Right atrium auricular region (tissue), 2 donors: ENCODE measurements at regions not wholly inside any gene's neighbourhood (a gene's known extent, or its start where the extent isn't known, plus 50 kb on each side); places are given as distances from the start of the nearest gene placed in this dataset.

ENCODE experiments used
- DNase-seq: peaks from one replicate; pipeline ENCODE4 v3.0.0-alpha.2; 2019; ENCODE audit warnings: low spot score
- H3K27ac ChIP-seq, 2 donors: fragments of 200-600 bp; sonication (generic); 1 replicate in 1 of 2; 2 replicates in 1 of 2; pipeline ENCODE4 v1.5.1; 2016 to 2019
- H3K27me3 ChIP-seq, 2 donors: fragments of 200-600 bp; sonication (generic); one replicate each; pipeline versions ENCODE4 v1.5.1 to v1.6.0; 2017 to 2019
- H3K36me3 ChIP-seq: fragments of 200-600 bp; sonication (generic); one replicate; pipeline ENCODE4 v1.5.1; 2016
- H3K4me1 ChIP-seq, 2 donors: fragments of 200-600 bp; sonication (generic); one replicate each; pipeline versions ENCODE4 v1.5.1 to v1.6.0; 2017 to 2019
- H3K4me3 ChIP-seq, 2 donors: fragments of 200-600 bp; sonication (generic); 1 replicate in 1 of 2; 2 replicates in 1 of 2; pipeline ENCODE4 v1.5.1; 2017 to 2019; ENCODE audit warnings: mild to moderate bottlenecking in 1 of 2, moderate library complexity in 1 of 2
- H3K9me3 ChIP-seq, 2 donors: fragments of 200-600 bp; sonication (generic); one replicate each; pipeline ENCODE4 v1.5.1; 2019
- TF ChIP-seq, protein P1 (sequence below), 2 donors: fragments of 200-600 bp; sonication (generic); IDR thresholded peaks; one replicate each; pipeline ENCODE4 v1.5.1; 2019; ENCODE audit warnings: antibody characterized with exemption in 2 of 2

DNA sequence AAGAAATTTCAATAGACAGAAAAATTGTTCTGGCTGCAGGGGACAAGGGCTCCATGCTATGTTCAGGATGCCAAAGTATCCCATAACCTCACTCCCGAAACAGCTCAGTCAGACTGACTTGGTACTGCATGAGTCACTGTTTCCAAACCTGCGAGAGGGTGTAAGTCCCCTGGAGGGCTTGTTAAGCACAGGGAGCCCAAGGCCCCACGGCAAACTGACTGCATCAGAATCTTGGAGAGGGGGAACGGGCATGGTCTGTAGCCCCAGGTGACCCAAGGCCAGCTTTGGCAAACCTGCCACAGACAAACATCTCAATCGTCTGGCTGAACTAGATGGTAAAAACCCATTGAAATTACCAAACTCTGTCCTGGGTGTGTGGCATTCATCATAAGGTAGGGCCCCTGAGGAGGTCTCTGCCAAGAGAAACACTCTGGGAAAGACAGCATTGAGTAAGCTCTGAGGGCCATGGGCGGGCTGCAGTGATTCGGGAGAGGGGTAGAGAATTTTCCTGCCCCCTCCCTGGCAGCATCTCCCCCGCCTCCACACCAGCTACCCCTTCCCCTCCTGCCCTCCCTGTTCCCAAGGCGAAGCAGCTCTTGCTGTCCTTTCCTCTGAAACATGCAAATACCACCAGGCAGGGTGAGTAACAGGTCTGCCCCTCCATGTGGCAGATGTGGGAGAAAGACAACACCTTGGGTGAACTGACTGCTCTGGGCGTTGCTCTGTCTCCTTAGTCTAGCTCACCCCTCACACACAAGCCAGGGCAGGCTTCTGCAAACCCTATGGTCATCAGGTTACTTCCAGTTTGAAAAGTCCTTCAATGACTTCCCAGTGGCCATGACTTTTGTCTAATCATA lies 274.7 kb upstream of the SIX2 start:
- H3K4me1 ChIP-seq: no peaks in the 10 kb centered on the region
- H3K4me3 ChIP-seq: no peak overlapping the region
- no peak overlapping the region for H3K27ac ChIP-seq
- H3K9me3 ChIP-seq: no peaks in the 10 kb centered on the region
- no peaks in the 10 kb centered on the region for H3K27me3 ChIP-seq
- TF ChIP-seq, protein P1, sequence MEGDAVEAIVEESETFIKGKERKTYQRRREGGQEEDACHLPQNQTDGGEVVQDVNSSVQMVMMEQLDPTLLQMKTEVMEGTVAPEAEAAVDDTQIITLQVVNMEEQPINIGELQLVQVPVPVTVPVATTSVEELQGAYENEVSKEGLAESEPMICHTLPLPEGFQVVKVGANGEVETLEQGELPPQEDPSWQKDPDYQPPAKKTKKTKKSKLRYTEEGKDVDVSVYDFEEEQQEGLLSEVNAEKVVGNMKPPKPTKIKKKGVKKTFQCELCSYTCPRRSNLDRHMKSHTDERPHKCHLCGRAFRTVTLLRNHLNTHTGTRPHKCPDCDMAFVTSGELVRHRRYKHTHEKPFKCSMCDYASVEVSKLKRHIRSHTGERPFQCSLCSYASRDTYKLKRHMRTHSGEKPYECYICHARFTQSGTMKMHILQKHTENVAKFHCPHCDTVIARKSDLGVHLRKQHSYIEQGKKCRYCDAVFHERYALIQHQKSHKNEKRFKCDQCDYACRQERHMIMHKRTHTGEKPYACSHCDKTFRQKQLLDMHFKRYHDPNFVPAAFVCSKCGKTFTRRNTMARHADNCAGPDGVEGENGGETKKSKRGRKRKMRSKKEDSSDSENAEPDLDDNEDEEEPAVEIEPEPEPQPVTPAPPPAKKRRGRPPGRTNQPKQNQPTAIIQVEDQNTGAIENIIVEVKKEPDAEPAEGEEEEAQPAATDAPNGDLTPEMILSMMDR (IDR thresholded peaks at IDR 0.05): no peak
- no peaks in the 10 kb centered on the region for H3K36me3 ChIP-seq
- no peak for DNase-seq

- H3K9me3 ChIP-seq: no peaks in the 10 kb centered on the region
- no peak for DNase-seq
- no peaks in the 10 kb centered on the region for H3K36me3 ChIP-seq
- TF ChIP-seq, protein P1 (IDR thresholded peaks at IDR 0.05): no peak
- H3K4me3 ChIP-seq: no peak overlapping the region
- no peaks in the 10 kb centered on the region for H3K4me1 ChIP-seq
- H3K27ac ChIP-seq: no peak overlapping the region
- H3K27me3 ChIP-seq: no peaks in the 10 kb centered on the region
These were observed 273.4 kb upstream of the SIX2 start for GRCh38 chr2:45282646-45283045.

DNA sequence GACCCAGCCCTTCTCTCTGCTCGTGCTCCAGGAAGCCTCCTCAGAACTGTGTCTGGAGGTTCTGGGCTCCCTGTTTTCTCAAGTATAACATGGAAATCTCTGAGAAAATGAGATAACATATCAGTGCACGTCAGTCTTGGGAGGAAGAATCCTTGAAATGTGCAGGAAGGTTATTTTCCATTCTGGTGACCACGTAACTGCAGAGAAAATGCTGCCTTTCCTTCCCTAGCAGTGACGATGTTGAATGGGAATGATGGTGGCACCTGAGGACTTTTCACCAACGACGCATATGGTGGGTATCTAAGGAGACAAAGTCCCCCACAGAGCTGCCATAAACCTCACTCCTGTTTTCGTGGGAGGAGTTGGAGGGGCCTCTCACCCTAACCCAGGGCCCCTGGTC lies 272.1 kb upstream of the SIX2 start:
- H3K27me3 ChIP-seq: no peaks in the 10 kb centered on the region
- TF ChIP-seq, protein P1 (IDR thresholded peaks at IDR 0.05): no peak
- H3K4me3 ChIP-seq: no peak overlapping the region
- H3K36me3 ChIP-seq: no peaks in the 10 kb centered on the region
- no peaks in the 10 kb centered on the region for H3K9me3 ChIP-seq
- no peaks in the 10 kb centered on the region for H3K4me1 ChIP-seq
- DNase-seq: no peak
- no peak overlapping the region for H3K27ac ChIP-seq

DNA sequence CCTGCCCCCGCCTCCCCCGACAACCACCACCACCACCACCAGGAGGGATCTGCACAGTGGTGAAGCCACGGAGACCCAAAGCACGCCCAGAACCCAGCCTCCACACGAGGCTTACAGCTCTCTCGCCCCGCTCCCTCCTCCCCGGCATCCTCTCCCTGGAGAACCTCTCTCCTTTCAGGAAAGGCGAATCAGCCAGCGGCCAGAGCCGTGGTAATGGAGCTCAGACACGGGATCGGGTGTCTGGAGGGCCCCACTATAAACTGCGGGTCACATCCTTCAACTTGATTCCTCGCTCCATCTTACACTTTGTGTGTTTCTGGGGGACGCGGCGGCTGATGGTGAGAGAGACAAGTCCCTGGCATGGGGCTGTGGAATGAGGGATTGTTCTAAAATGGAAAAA lies 271.5 kb upstream of the SIX2 start:
- Histone ChIP-seq H3K9me3 (no peaks in the 10 kb centered on the region), H3K4me1 (no peaks in the 10 kb centered on the region), H3K27ac (no peak overlapping the region), H3K27me3 (no peaks in the 10 kb centered on the region), H3K36me3 (no peaks in the 10 kb centered on the region), H3K4me3 (no peak overlapping the region)
- TF ChIP-seq, protein P1 (IDR thresholded peaks at IDR 0.05): no peak
- DNase-seq: no peak

- Histone ChIP-seq H3K27me3 (no peaks in the 10 kb centered on the region), H3K9me3 (no peaks in the 10 kb centered on the region), H3K4me1 (no peaks in the 10 kb centered on the region), H3K4me3 (no peak overlapping the region), H3K27ac (no peak overlapping the region), H3K36me3 (no peaks in the 10 kb centered on the region)
- no peak for DNase-seq
- TF ChIP-seq, protein P1 (IDR thresholded peaks at IDR 0.05): no peak
These were observed 270.1 kb upstream of the SIX2 start for GRCh38 chr2:45279356-45279755.
